Small intestine (tissue), 7 donors: ENCODE measurements at regions not wholly inside any gene's neighbourhood (a gene's known extent, or its start where the extent isn't known, plus 50 kb on each side); places are given as distances from the start of the nearest gene placed in this dataset.

Experiments
- DNase-seq, 2 donors: peaks; one replicate each; pipeline versions ENCODE4 v3.0.0 to v3.0.0-alpha.2; 2013
- FAIRE-seq: peaks from 2 replicates; lab custom pipeline; 2012; peaks lifted over from hg19 to GRCh38; lab: Jason Lieb, UNC
- H3K27ac ChIP-seq, 3 donors: one replicate each; pipeline ENCODE4 v1.5.1; 2013; ENCODE audit warnings: low read length in 2 of 3, mild to moderate bottlenecking in 2 of 3, control low read depth in 1 of 3, inconsistent platforms in 1 of 3, low read depth in 1 of 3, moderate library complexity in 1 of 3
- H3K27me3 ChIP-seq, 3 donors: one replicate each; pipeline ENCODE4 v1.6.1; 2013; ENCODE audit warnings: low read length in 3 of 3, inconsistent platforms in 1 of 3; ENCODE audit not compliant: control insufficient read depth in 3 of 3, insufficient read depth in 3 of 3
- H3K36me3 ChIP-seq, 3 donors: one replicate each; pipeline ENCODE4 v1.6.1; 2013; ENCODE audit warnings: low read length in 3 of 3, inconsistent platforms in 1 of 3, low read depth in 1 of 3, mild to moderate bottlenecking in 1 of 3, moderate library complexity in 1 of 3; ENCODE audit not compliant: control insufficient read depth in 3 of 3, insufficient read depth in 2 of 3
- H3K4me1 ChIP-seq, 3 donors: one replicate each; pipeline ENCODE4 v1.6.1; 2013; ENCODE audit warnings: low read length in 2 of 3, inconsistent platforms in 1 of 3, low read depth in 1 of 3, mild to moderate bottlenecking in 1 of 3, moderate library complexity in 1 of 3; ENCODE audit not compliant: control insufficient read depth in 3 of 3, insufficient read depth in 2 of 3
- H3K4me3 ChIP-seq, 3 donors: one replicate each; pipeline ENCODE4 v1.5.1; 2013; ENCODE audit warnings: low read length in 3 of 3, control low read depth in 1 of 3, inconsistent platforms in 1 of 3, low read depth in 1 of 3, mild to moderate bottlenecking in 1 of 3, moderate library complexity in 1 of 3
- H3K9me3 ChIP-seq, 2 donors: one replicate each; pipeline ENCODE4 v1.6.1; 2013; ENCODE audit warnings: low read depth in 1 of 2, low read length in 1 of 2; ENCODE audit not compliant: control insufficient read depth in 2 of 2, insufficient read depth in 1 of 2
- WGBS, 3 donors: extraction: QIAGEN DNeasy Blood & Tissue Kit; methylation state at CpG; one replicate each; pipeline ENCODE4 v1.1.7; 2013; 5-methylcytosine and 5-hydroxymethylcytosine counted together
- donor health status: healthy with polysubstance abuse.
- donor health status: control.
- donor health status: control.
- donor health status: Bipolar disorder and iron deficiency.
- donor health status: healthy.

- DNase-seq (no peak), FAIRE-seq (no peak)
- Histone ChIP-seq H3K27ac (no peak overlapping the region), H3K4me1 (no peaks in the 10 kb centered on the region), H3K36me3 (no peaks in the 10 kb centered on the region), H3K4me3 (no peak overlapping the region), H3K9me3 (no peaks in the 10 kb centered on the region), H3K27me3 (no peaks in the 10 kb centered on the region)
- 42 to 56% (median 50%) methylated on average over 2 of the region's 2 CpGs for WGBS, 3 donors
These were observed 163.9 kb upstream of the ELAC2 start for GRCh38 chr17:13181683-13182082.

- Histone ChIP-seq H3K36me3 (no peaks in the 10 kb centered on the region), H3K27ac (no peak overlapping the region), H3K9me3 (peaks cover 1 to 12% of the 10 kb centered on the region in 2 donors), H3K4me1 (no peaks in the 10 kb centered on the region), H3K27me3 (no peaks in the 10 kb centered on the region), H3K4me3 (no peak overlapping the region)
- WGBS, 3 donors = 33 to 54% (median 50%) methylated on average over 4 of the region's 4 CpGs
- DNase-seq (no peak), FAIRE-seq (no peak)
These were observed 158.6 kb upstream of the ELAC2 start for GRCh38 chr17:13176436-13176835.

DNA sequence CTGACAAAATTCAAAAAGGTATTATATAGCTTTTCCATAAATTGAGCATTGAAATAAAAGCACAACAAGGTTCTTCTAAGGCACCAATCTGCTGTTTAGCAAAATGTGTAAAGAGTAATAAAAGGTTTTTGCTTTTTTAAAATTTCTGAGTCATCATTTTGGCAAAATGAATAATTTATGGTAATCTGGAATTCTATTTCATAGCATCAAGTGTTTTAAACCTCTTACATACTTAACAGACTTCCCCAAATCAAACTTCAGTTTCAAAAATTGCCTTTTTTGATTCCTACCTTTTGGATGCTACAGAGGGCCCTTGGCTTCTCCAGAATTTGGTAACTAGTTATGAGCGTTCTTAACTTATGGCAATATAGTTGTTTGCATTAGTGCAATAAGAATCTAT is 154.0 kb upstream of the ELAC2 start:
- 84 to 92% (median 88%) methylated on average over 1 of the region's 1 CpG for WGBS, 3 donors
- Histone ChIP-seq H3K36me3 (no peaks in the 10 kb centered on the region), H3K4me3 (no peak overlapping the region), H3K4me1 (no peaks in the 10 kb centered on the region), H3K27me3 (no peaks in the 10 kb centered on the region), H3K9me3 (peaks cover 1 to 12% of the 10 kb centered on the region in 2 donors), H3K27ac (no peak overlapping the region)
- no peak for FAIRE-seq
- no peak for DNase-seq

GRCh38 chr17:13162361-13162760 is 144.5 kb upstream of the ELAC2 start:
- no peak overlapping the region for H3K4me3 ChIP-seq
- FAIRE-seq (no peak), DNase-seq (no peak)
- no peaks in the 10 kb centered on the region for H3K36me3 ChIP-seq
- no peaks in the 10 kb centered on the region for H3K4me1 ChIP-seq
- WGBS, 3 donors = 17 to 48% (median 35%) methylated on average over 1 of the region's 1 CpG
- H3K27ac ChIP-seq = no peak overlapping the region
- no peaks in the 10 kb centered on the region for H3K9me3 ChIP-seq
- H3K27me3 ChIP-seq = peaks cover 0 to 2% (median 0%) of the 10 kb centered on the region in 3 donors

DNA sequence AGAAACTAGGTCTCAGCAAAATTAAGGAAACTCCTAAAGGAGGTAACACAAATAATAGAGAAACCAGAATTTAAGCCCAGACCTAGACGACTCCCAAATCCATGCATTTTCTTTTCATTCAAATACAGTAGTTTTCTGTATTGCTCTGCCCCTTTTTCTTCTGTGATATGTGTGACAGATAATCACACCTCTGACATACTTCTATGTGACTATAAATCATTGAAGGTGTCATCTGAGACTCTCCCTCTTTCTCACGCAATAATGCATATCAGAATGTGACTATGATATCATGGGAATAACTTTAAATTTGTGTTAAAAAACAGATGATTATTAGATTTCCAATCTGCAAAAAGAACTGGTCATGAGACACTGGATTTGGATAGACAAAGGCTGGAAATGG is 143.0 kb upstream of the ELAC2 start:
- H3K9me3 ChIP-seq = no peaks in the 10 kb centered on the region
- H3K27ac ChIP-seq = no peak overlapping the region
- H3K4me3 ChIP-seq = no peak overlapping the region
- FAIRE-seq (no peak), DNase-seq (no peak)
- H3K36me3 ChIP-seq = no peaks in the 10 kb centered on the region
- WGBS, 3 donors = 81 to 91% (median 90%) methylated on average over 2 of the region's 2 CpGs
- no peaks in the 10 kb centered on the region for H3K4me1 ChIP-seq
- H3K27me3 ChIP-seq = peaks cover 0 to 2% (median 0%) of the 10 kb centered on the region in 3 donors

DNA sequence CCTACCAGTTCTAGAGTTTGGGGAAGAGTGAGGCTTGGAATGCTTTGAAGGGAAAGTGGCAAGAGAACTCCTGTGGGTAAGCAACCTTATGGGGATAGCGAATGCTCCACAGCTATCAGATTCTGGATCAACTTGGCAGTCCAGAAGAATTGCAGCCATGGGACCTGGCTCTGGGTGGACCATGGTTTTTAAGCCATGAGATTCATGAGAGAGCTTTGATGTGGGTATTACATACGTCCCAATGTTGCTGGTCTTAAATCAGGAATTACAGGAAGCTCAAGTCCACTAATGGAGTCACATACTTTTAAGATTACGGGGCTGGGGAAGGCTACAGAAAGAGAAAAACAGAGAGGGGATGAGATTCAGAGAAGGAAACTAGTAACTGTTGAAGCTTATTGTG is 142.5 kb upstream of the ELAC2 start:
- H3K27ac ChIP-seq = no peak overlapping the region
- no peak for DNase-seq
- FAIRE-seq = no peak
- H3K9me3 ChIP-seq = no peaks in the 10 kb centered on the region
- H3K27me3 ChIP-seq = peaks cover 0 to 2% (median 0%) of the 10 kb centered on the region in 3 donors
- no peaks in the 10 kb centered on the region for H3K4me1 ChIP-seq
- no peaks in the 10 kb centered on the region for H3K36me3 ChIP-seq
- H3K4me3 ChIP-seq = no peak overlapping the region
- WGBS, 3 donors = 73 to 83% (median 74%) methylated on average over 3 of the region's 3 CpGs

DNA sequence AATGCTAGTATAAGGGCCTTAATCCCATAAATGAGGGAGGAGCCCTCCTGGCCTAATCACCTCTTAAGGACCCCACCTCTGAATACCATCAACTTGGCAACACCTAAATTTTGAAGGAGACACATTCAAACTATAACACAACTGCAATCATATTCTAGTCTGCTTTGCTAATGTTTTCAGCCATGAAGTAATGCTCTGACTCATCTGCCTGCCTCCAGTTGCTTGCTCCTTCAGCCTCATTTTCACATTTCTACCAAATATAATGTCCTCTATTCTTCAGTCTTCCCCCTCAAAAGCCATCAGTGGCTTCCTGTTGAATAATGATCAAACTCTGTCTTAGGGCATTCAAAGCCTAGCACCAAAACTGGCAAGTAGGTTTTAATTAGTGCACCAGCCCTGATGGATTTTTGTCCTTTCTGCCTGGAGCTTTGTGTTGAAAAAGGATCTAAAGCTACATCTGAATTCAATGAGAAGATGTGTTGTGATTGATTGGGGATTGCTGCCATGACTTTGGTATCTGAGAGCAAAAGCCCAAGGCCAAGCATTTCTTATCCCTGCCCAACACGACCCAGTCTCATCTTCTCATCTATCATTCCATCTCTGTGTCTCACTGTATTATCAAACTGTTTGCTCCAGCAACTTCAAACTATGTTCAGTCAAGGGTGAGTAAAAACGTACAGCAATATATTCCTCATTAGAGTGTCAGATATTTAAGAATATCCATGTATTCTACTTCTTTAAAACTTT is 140.8 kb upstream of the ELAC2 start:
- no peak for DNase-seq
- Histone ChIP-seq H3K36me3 (no peaks in the 10 kb centered on the region), H3K27ac (no peak overlapping the region)

GRCh38 chr17:13157656-13158055 is 139.8 kb upstream of the ELAC2 start:
- Histone ChIP-seq H3K9me3 (no peaks in the 10 kb centered on the region), H3K27ac (no peak overlapping the region), H3K4me3 (no peak overlapping the region), H3K36me3 (no peaks in the 10 kb centered on the region), H3K27me3 (peaks cover 0 to 2% (median 0%) of the 10 kb centered on the region in 3 donors), H3K4me1 (no peaks in the 10 kb centered on the region)
- FAIRE-seq (no peak), DNase-seq (no peak)
- 76 to 86% (median 77%) methylated on average over 5 of the region's 5 CpGs for WGBS, 3 donors

More for the DNA sequence above, 140.8 kb upstream of the ELAC2 start:
- Histone ChIP-seq H3K4me1 (no peaks in the 10 kb centered on the region), H3K27me3 (peaks cover 0 to 2% (median 0%) of the 10 kb centered on the region in 3 donors), H3K4me3 (no peak overlapping the region), H3K9me3 (no peaks in the 10 kb centered on the region)
- FAIRE-seq = no peak
- WGBS, 3 donors = 42 to 67% (median 50%) methylated on average over 2 of the region's 2 CpGs

- Histone ChIP-seq H3K9me3 (no peaks in the 10 kb centered on the region), H3K27me3 (no peaks in the 10 kb centered on the region), H3K4me3 (no peak overlapping the region), H3K4me1 (no peaks in the 10 kb centered on the region), H3K36me3 (no peaks in the 10 kb centered on the region), H3K27ac (no peak overlapping the region)
- DNase-seq = no peak
- no peak for FAIRE-seq
- 84 to 92% (median 85%) methylated on average over 4 of the region's 4 CpGs for WGBS, 3 donors
These were observed 137.1 kb upstream of the ELAC2 start for GRCh38 chr17:13154930-13155329.
